CD4-positive, alpha-beta T cell treated with Interleukin-2 at 100 ng/mL for 4 hours (primary cell): ENCODE measurements at regions not wholly inside any gene's neighbourhood (a gene's known extent, or its start where the extent isn't known, plus 50 kb on each side); places are given as distances from the start of the nearest gene placed in this dataset.

Experiments used
- DNase-seq: peaks from one replicate; pipeline ENCODE4 v3.0.0-alpha.2; 2020; ENCODE audit warnings: low spot score

DNA sequence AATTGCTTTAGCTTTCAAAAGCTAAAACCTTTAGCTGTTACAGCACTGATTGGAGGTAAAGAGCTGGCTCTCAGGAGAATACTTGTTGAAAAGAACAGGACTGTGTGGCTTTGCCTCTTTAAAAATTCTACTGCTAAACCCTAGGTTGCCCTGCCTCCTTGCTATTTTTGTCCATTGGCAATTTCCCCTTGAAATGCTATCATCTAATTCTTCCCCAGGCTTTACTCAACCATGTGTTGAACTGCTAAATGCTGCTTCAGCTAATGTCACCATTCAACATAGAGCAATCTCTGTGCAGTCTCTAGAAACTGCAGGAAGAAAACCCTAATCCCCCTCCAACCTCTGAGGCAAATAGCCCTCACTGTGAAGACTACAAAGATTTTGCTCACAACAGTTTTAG lies 203.7 kb upstream of the ARX start:
- no peak for DNase-seq

DNA sequence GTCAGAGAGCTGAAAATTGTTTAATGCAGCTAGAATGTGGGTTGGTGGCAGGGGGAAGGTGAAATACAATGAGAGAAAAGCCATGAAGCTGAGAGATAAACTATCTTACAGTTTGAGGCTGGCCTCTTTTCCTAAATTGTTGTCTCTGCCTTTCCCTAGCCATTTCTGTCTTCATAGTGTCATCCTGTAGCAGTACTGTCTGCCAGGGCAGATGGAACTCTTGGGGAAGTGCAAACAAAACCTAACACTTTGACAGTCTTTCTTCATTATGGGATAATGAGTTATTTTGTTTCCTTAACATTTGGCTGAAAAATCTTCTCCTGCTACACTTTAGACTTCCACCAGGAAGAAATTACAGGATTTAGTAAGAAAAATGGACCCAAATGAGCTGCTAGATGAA lies 197.8 kb upstream of the ARX start:
- DNase-seq, result no peak

DNA sequence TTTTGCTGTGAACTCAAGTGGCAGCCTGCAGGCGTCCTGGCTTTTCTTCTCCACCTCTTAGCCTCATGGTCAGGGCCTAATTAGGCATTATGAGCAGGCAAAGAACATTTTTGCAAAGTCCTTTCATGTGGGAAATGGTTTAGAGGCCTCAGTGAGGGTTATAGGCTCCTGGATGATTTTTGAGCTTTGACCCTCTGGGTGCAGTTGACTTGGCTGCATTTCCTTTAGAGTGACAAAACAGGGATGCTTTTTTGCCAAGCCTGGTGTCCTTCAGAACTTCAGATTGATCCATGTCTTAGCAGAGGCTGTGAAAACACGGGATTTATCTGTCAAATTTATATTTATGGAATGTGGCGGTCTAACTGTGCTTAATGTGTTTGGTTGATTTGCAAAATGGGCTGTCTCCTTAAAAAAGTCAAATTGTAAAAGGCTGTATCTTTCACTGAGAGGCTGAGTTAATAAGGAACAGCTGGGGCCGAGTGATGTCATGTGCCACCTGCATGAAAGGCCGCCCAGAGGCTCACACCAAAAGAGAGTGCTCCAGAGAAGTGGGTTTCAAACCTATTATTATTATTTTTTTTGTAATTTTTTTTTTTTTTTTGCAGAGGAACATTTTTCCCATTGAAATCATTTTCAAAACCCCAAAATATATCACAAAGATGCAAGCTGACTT lies 192.2 kb upstream of the ARX start:
- DNase-seq, result no peak

DNA sequence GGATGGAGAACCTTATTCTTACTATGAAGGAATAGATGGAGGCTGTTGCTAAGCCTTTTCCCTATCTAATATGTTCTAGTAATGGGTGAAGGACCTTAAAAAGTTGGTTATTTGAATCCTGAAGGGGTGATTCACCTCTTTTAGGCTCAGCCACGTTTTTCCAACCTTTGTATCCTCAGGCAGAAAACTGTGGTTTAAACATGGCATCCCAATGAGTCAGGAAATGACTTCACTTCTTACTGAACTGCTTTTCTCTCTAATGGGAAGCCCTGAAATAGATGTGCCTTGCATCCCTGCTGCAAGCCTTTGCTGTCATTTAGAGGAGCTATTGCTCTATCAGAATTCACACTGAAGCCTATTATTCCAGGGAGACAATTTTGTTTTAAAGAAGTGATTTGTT lies 191.0 kb upstream of the ARX start:
- DNase-seq, result no peak

DNA sequence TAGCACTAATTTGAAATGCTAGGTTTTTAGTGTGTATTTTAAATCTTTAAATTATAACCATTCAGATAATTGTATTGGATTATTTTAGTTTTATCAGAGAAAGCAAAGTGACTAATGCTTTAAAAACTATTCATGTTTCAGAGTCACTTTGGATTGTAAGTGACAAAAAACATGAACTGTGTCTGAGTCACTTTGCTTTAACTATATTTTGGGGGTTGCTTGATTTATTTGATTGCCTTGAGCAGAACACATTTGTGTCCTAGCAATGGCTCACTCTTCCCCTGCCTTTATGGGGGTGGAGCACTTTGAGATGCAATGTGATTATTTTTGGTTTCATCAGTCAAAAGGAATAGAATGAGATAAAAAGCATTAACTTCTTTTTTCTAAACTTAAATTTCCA lies 188.4 kb upstream of the ARX start:
- DNase-seq, result no peak

DNA sequence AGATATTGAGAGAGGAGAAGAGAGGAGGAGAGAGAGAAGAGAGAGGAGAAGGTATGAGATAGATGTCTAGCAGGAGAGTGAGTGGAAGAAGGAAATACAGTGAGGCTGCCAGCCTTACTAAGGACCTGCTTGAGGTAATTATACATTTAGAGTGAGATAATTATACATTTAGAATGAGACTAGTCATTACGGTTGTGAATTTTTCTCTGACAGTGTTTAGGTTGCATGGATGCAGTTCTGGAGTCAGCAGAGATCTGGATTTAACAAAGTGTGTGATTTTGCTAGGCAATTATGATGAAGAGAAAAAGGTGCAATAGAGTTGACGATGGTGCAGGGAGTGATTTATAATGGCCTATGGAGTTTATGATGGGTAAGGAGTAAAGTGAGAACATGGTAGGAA lies 187.1 kb upstream of the ARX start:
- DNase-seq, result no peak

DNA sequence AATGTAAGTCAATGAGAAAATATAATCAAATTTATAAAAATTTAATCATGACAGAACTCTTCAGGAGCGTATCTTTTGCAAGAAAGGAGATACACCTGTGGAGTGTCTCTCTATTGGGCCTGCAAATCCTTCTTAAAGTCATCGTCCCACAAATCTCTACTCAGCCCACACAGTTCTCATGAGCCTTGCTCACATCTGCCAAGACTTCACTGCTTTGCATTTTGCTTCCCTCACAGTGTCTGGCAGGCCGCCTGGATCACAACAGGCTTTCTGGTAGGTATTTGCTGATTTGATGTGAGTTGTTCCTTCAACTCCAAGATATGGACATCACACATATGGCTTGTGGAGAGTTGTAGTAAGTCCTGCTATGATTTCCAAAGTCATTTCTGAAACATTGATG lies 183.1 kb upstream of the ARX start:
- DNase-seq, result no peak

DNA sequence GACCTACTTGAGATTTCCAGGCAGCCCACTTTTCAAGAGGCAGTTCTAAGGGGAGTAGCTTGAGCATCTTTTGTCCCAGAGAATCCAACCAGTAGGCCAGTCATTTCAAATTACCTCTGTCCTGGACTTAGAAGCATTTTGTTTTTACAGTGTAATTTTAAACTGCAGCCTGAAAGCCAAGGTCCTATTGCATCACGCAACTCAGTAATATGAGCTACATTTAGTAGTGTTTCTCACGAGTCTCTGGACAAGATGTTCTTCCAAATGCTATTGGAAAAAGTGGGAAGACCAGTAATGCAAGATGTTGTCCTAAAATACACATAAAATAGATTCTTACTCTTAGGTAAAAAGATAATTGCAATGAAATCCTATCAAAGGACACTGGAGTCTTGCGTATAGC lies 182.5 kb upstream of the ARX start:
- DNase-seq, result no peak

DNA sequence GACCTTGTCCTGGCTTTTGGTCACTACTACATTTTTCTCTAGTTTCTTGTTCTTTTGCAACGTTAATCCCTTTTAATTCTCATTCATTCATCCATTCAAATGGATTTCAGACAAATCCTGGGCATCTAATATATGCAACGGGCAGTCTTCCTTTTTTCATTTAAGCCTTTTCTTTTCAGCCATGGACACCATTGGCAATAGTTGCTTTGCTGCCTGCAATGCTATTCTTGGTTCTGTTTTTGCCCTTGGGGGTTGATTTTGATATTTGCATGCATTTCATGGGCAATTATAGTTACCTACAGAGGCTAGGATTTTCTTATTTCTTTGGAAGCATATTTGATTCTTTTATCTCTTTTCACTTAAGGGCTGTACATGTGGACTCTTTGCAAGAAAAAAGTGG lies 180.5 kb upstream of the ARX start:
- no peak for DNase-seq

DNA sequence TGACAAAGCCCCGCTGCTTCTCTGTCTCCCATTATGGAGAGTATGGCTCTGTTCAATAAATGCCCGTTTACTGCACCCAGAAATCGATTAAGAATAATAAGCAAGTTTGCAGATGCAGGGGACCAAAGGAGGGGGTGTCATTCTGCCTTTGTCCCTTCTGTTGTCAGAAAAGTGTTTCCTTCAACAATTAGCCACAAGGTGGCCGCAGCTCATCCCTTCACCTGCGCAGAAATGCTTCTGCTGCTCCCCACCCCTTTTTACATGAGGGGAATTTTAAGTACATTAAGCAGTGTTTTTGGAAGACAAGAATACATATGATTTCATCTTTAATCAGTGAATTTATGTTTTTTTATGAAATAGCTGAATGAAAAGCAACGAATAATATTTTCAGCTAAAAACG lies 175.6 kb upstream of the ARX start:
- DNase-seq, result no peak

DNA sequence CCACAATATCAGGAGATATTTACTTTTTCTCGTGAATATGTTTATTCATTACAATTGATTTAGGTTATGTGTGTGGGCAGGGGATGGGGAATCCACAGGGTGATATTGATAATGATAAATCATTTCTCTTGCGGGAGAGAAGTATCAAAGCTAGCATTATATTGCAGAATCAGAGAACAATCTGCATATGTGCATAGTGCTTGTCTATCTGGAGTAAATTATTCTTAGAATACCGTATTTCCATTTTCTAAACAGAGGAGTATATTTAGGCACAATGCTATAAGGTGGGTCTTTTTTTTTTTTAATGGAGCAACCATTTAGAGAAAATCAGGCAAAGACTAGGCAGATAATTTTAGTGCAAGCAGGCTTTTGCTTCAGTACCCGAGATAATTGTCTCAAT lies 166.0 kb upstream of the ARX start:
- DNase-seq, result no peak

DNA sequence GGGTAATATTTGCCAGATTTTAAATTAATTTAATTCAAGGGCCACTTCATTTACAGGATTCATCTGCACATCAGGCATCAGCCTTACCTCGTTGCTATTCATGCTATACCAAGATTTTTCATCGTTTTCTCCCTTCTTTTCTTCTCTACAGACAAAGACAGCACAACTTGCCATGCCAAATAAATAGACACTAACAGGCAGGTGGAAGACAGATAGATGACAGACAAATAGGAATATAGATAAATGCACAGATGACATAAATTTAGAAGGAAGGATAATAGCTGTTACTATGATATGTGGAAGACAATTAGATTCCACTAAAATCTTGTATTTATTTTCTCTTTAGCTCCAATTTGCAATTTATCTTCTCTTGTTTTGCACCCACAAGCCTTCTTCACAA lies 164.5 kb upstream of the ARX start:
- no peak for DNase-seq

DNA sequence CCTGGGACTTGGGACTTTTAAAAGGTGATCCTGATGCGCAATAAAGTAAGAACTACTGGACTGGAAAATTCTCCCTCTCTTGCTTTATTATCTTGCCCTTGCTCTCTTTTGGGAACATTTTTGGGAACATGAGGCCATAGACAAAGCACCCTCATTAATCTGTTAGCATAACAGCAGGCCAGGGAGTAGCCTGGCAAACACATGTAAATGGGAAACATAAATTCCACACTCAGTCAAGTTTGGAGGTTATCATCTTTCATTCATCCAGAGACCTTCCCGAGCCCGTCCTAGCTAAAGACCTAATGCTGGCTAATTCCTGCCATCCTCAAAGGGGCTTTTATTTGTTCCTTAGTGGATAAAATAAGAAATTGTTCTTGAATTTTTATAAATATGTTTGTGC lies 162.8 kb upstream of the ARX start:
- DNase-seq, result no peak

DNA sequence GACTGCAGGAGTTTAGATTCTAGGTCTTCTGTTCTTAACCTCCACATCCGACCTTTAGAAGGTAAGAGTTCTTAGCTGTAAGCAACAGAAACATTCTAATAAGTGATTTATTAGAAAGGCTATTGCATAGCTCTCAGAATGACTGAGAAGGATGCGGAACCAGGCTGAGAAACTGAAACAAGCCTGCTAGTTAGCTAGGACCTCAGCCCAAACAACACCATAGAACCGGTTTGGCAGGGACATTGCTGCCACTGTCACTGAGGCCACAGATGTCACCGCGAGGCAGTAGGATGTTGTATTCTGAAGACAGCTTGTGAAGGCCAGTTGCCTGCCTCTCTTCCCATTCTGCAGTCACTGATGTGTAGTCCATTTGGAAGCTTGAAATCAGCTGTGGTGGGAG lies 160.0 kb upstream of the ARX start:
- DNase-seq, result no peak

DNA sequence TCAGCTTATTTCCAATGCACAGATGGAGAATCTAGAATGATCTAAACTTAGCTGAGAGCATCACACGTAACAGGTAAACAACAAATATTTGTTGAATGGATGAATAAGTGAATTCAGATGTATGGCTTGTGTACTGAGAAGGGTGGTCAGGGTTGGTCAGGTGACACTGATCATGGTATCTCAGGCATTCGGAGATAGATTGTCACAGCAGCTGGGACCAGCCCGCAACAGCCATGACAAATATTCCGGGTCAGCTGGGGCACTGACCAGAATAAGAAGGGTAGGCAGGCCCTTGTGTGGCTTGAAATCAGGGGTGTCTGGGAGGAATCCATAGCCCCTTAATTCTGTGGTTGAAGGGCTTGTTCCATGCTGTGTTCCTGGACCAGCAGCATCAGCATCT lies 159.4 kb upstream of the ARX start:
- DNase-seq, result no peak

DNA sequence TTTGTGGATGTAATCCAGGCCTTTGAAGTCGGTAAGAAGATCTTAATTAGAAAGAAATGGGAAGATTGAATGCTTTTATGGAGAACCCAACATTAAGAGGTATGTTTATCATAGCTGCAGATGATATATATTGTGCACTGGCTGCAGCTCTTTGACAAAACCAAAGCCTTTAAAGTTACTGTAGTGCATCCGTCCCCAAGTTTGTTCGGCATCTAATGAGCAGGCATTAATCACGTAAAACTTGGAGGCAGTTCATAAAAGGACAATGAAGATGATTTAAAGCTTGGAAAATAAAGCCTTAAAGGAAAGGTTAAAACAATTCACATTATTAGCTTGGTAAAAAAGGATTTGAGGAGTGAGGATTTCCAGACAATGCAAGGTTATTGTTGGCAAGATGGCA lies 150.8 kb upstream of the ARX start:
- no peak for DNase-seq

DNA sequence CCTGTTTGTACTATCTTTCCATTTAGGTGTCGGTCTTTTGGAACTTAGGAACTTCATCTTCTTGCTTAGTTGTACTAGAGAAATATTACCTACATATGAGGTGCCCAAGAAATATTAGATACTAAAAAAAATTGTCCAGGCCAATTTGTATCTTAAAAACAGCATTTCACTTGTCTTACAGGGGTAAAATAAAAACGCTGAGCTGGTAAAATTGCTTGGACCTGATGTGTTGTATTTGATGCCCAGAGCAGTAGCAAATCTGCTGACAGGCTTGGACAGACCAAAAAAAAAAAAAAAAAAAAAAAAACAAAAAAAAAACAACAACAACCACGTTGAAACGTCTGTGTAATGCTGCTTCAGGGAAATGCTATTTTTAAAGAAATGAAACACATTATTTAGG lies 150.4 kb upstream of the ARX start:
- no peak for DNase-seq

DNA sequence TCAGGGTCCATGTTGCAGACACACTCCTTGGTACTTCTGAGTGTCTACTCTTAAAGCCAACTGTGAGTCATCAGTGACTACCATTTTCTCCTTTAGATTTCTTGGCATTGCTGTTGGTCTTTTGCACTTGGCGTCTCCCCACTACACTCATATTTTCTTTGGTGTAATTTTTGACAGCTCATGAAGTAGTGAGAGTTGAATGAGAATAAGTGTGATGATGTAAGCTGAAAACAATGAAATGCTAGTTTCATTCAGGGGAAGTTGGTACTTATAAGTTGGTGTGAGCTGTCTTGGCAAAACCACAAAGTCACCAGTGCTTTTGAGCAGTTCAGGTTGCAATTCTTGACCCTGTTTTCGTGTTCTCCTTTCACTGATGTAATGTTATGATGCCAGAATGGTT lies 142.9 kb upstream of the ARX start:
- DNase-seq, result no peak

DNA sequence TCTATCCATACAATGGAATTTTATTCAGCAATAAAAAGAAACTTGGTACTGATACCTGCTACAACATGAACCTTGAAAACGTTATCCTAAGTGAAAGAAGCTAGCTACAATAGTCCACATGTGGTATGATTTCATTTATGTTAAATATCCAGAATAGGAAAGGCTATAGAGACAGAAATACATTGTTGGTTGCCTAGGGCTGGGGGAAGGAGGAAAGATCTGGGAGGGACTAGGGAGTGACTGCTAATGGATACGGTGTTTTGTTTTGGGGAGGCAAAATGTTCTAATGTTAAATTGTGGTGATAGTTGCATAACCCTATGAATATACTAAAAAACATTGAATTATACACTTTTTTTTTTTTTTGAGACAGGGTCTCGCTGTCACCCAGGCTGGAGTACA lies 141.1 kb upstream of the ARX start:
- no peak for DNase-seq

DNA sequence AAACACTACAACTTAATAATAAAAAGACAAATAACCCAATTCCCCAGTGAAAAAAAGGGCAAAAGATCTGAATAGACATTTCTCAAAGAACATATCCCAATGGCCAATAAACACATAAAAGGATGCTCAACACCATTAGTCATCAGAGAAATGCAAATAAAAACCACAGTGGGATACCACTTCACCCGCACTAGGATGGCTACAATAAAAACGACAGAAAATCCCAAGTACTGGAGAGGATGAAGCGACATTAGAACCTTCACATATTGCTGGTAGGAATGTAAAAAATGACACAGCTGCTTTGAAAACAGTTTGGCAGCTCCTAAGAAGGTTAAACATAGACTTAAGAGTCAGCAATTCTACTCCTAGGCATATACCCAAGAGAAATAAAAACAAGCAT lies 140.6 kb upstream of the ARX start:
- DNase-seq, result no peak

DNA sequence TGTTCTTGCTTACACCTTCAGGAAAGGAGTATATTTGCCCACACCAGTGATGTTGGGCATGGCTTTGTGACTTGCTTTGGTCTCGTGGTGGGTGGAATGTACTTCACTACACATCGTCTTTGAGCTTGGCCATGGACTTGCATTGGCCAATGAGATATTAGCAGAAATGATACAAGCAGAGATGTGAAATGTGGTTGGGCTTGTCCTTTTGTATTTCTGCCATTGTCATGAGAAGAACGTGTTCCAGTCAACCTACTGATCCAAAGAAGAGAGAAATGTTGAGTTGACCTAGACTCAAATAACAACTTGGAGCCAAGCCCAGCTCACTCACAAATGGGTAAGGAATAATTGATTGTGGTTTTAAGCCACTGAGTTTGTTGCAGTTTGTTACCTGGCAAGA lies 138.4 kb upstream of the ARX start:
- DNase-seq, result no peak

DNA sequence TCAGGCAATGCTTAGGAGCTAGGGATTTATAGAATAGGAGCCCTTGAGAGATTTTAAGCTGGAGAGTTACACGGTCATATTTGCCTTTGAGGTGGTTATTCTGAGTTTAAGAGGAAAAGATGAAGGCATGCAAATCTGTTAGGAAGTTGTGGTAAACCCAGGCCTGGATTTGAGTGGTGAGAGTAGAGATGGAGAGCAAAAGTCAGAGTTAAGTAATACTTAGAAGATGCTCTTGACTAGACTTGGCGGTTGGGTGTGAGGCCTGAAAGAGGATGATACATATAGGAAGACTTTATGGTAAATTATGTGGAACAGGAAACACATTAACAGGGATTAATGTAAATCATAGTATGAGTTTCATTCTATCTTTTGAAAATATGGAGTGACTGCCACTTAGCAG lies 136.0 kb upstream of the ARX start:
- DNase-seq, result no peak

DNA sequence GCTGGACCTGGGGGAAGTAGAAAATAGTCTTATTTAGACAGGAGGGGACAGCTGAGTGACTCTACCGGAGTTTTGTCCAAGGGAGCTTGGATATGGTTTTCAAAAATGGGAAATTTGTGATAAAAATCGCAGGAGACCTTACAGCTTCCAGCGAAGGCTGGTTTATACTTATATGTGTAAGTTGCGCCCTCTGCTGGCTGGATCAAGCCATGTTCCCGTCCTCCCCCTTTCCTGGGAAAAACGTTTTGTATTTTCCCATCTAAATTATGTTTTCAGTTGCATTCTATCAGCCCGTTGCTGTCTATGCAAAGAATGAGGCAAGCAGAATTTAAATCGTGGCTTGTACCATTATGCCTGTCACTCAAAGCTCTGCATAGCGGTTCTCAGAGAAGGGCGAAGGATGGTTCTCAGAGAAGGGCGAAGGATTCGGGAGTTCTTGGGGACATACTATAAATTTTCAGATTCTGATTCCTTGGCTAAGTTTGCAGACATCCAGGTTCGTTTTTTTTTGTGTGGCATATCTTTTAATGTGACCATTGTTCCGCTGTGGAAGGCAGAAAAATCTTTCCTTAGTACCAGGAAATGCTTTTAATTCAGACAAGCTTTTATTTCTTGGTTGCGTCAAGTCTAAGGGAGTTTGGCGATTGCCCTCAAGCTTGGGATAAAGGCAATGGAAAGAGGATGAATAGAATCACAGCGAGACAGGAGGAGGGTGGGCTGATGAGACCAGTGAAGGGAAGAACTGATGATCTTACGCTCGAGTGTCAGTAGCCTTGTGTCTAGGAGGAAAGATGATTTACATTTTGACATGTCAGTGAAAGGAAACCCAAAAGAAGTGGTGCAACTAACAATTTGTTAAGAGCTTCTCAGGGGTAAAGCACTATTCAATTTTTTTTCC lies 128.5 kb upstream of the ARX start:
- peak; percentile 25 for DNase-seq

DNA sequence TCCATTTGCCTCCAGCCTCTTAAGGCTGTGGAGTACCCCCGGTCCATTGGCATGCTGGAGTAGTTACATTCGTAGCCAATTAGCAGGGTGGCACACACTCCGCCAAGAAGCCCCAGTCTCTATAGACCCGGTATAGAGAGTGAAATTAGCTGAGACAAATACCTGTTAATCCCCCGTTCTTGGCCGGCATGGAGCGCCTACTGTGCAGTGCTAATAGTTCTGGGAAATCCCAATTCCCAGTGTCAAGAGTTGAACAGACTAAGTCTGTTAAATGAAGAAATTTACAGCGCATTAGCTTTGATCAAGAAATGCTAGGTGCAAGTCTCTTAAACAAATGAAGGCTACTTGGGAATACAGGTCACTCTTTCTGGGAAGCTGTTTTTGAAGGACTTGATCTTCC lies 127.8 kb upstream of the ARX start:
- DNase-seq, result no peak
